ENCODE measurements at regions not wholly inside any gene's neighbourhood (a gene's known extent, or its start where the extent isn't known, plus 50 kb on each side); places are given as distances from the start of the nearest gene placed in this dataset.

GRCh38 chr12:34286934-34287333 lies 264.6 kb downstream of the ALG10 start:
- TF ChIP-seq, protein P1, sequence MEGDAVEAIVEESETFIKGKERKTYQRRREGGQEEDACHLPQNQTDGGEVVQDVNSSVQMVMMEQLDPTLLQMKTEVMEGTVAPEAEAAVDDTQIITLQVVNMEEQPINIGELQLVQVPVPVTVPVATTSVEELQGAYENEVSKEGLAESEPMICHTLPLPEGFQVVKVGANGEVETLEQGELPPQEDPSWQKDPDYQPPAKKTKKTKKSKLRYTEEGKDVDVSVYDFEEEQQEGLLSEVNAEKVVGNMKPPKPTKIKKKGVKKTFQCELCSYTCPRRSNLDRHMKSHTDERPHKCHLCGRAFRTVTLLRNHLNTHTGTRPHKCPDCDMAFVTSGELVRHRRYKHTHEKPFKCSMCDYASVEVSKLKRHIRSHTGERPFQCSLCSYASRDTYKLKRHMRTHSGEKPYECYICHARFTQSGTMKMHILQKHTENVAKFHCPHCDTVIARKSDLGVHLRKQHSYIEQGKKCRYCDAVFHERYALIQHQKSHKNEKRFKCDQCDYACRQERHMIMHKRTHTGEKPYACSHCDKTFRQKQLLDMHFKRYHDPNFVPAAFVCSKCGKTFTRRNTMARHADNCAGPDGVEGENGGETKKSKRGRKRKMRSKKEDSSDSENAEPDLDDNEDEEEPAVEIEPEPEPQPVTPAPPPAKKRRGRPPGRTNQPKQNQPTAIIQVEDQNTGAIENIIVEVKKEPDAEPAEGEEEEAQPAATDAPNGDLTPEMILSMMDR (IDR thresholded peaks at IDR 0.05; ENCODE audit: low read depth, low read length, missing control alignments) = no peak
- no peak for DNase-seq (ENCODE audit: low read depth)
- H3K4me3 ChIP-seq (ENCODE audit: low read depth, low read length) = no peak overlapping the region

GRCh38 chr12:34287437-34287836 lies 265.1 kb downstream of the ALG10 start:
- TF ChIP-seq, protein P1 (IDR thresholded peaks at IDR 0.05; ENCODE audit: low read depth, low read length, missing control alignments) = no peak
- no peak for DNase-seq (ENCODE audit: low read depth)
- H3K4me3 ChIP-seq (ENCODE audit: low read depth, low read length) = no peak overlapping the region

DNA sequence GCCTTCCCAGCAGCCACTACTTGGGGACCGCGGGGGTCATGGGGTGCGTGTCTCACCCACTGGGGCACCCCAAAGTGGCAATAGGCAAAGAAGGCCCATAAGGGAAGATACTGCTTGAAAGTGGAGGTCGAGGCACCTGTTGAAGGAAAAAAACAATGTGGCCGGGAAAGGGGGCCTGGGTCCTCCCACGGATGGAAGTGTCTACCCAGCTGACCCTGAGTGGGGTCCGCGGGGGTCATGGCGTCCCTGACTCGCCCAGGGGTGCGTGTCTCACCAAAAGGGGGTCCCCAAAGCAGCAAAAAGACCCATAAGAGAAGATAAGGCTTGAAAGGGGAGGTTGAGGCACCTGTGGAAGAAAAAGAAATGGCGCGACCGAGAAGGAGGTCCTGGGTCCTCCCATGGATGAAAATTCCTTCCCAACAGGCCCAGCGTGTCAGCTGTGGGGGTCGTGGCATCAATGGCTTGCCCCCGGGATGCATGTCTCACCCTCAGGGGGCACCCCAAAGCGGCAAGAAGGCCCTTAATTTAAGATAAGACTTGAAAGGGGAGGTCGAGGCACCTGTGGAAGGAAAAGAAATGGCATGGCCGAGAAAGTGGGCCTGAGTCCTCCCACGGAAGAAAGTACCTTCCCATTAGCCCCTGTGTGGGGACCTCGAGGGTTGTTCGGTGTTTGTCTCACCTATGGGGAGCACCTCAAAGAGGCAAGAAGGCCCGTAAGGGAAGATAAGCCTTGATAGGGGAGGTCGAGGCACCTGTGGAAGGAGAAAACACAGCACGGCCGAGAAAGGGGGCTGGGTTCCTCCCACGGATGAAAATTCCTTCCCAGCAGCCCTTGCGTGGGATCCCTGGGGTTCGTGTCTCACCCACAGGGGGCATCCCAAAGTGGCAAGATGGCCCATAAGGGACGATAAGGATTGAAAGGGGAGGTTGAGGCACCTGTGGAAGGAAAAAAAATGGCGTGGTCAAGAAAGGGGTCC lies 266.0 kb downstream of the ALG10 start:
- no peak for DNase-seq (ENCODE audit: low read depth)
- TF ChIP-seq, protein P1 (IDR thresholded peaks at IDR 0.05; ENCODE audit: low read depth, low read length, missing control alignments) = no peak
- H3K4me3 ChIP-seq (ENCODE audit: low read depth, low read length) = no peak overlapping the region

GRCh38 chr12:34288963-34289345 lies 266.7 kb downstream of the ALG10 start:
- no peak for DNase-seq (ENCODE audit: low read depth)
- no peak overlapping the region for H3K4me3 ChIP-seq (ENCODE audit: low read depth, low read length)
- TF ChIP-seq, protein P1 (IDR thresholded peaks at IDR 0.05; ENCODE audit: low read depth, low read length, missing control alignments) = no peak

DNA sequence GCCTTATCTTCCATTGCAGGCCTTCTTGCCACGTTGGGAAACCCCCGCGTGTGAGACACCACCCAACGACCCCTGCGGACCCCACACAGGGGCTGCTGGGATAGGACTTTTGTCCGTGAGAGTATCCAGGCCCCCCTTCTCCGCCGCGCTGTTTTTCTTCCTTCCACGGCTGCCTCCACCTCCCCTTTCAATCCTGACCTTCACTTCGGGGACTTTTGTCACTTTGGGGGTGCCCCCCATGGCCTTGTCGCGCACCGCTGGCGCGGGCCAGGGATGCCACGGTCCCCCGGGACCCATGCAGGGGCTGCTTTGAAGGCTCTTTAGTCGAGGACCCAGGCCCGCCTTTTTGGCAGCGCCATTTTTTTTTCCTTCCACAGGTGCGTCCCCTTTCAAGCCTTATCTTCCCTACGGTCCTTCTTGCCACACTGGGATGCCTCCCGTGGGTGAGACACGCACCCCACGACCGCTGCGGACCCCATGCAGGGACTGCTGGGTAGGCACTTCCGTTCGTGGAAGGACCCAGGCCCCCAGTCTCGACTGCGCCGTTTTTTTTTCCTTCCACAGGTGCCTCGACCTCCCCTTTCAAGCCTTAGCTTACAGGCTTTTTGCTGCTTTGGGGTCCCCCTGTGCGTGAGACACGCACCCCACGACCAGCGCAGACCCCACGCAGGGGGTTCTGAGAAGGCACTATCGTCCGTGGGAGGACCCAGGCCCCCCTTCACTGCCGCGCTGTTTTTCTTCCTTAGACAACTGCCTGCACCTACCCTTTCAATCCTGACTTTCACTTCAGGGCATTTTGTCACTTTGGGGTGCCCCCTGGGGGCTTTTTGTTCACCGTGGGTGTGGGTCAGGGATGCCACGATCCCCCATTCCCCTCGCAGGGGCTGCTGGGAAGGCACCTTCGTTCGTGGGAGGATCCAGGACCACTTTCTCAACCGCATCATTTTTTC lies 267.4 kb downstream of the ALG10 start:
- no peak overlapping the region for H3K4me3 ChIP-seq (ENCODE audit: low read depth, low read length)
- no peak for DNase-seq (ENCODE audit: low read depth)
- TF ChIP-seq, protein P1 (IDR thresholded peaks at IDR 0.05; ENCODE audit: low read depth, low read length, missing control alignments) = no peak

GRCh38 chr12:34290381-34290995 lies 268.2 kb downstream of the ALG10 start:
- no peak for DNase-seq (ENCODE audit: low read depth)
- H3K4me3 ChIP-seq (ENCODE audit: low read depth, low read length) = no peak overlapping the region
- TF ChIP-seq, protein P1 (IDR thresholded peaks at IDR 0.05; ENCODE audit: low read depth, low read length, missing control alignments) = no peak
